IPS DF 6.9 (cell line): ENCODE measurements at regions not wholly inside any gene's neighbourhood (a gene's known extent, or its start where the extent isn't known, plus 50 kb on each side); places are given as distances from the start of the nearest gene placed in this dataset.

Source experiments
- DNase-seq: peaks from one replicate; pipeline ENCODE4 v3.0.0-alpha.2; 2013; ENCODE audit warnings: low read depth, low spot score
- H3K27ac ChIP-seq: one replicate; pipeline ENCODE4 v1.5.1; 2013; ENCODE audit warnings: low read length, control low read depth
- H3K27me3 ChIP-seq: 2 replicates; pipeline ENCODE4 v1.6.1; 2013; ENCODE audit warnings: mild to moderate bottlenecking, low read length; ENCODE audit not compliant: control insufficient read depth, insufficient read depth
- H3K36me3 ChIP-seq: 2 replicates; pipeline ENCODE4 v1.6.1; 2013; ENCODE audit warnings: low read length; ENCODE audit not compliant: control insufficient read depth, insufficient read depth
- H3K4me1 ChIP-seq: 2 replicates; pipeline ENCODE4 v1.6.1; 2013; ENCODE audit warnings: low read length; ENCODE audit not compliant: control insufficient read depth, insufficient read depth
- H3K4me3 ChIP-seq: 2 replicates; pipeline ENCODE4 v1.5.1; 2013; ENCODE audit warnings: mild to moderate bottlenecking, low read length
- H3K9me3 ChIP-seq: 2 replicates; pipeline ENCODE4 v1.6.1; 2013; ENCODE audit warnings: low read length, inconsistent platforms; ENCODE audit not compliant: control insufficient read depth, insufficient read depth
- WGBS: extraction: QIAGEN DNeasy Blood & Tissue Kit; methylation state at CpG from one replicate; pipeline ENCODE4 v1.1.7; 2013; ENCODE audit warnings: mixed read lengths, missing lambda C conversion rate; ENCODE audit not compliant: insufficient read length, insufficient coverage; 5-methylcytosine and 5-hydroxymethylcytosine counted together

- Histone ChIP-seq H3K4me1 (no peaks in the 10 kb centered on the region), H3K27ac (no peak overlapping the region), H3K36me3 (no peaks in the 10 kb centered on the region; the same call in 1 of the 2 replicates), H3K9me3 (peaks cover 3% of the 10 kb centered on the region; the same call in 1 of the 2 replicates), H3K27me3 (no peaks in the 10 kb centered on the region), H3K4me3 (no peak overlapping the region)
- no peak for DNase-seq
- no CpG with 5 or more reads among the region's 4 CpGs for WGBS
Observed at GRCh38 chr4:185862340-185862739, 50.3 kb upstream of the SORBS2 start.

- no peak overlapping the region for H3K4me3 ChIP-seq
- WGBS, result no CpG with 5 or more reads among the region's 1 CpG
Observed at GRCh38 chr4:185863946-185864345, 52.0 kb upstream of the SORBS2 start.

GRCh38 chr4:185865901-185866328, 53.9 kb upstream of the SORBS2 start:
- Histone ChIP-seq H3K36me3 (no peaks in the 10 kb centered on the region), H3K9me3 (no peaks in the 10 kb centered on the region), H3K27me3 (no peaks in the 10 kb centered on the region), H3K4me3 (no peak overlapping the region), H3K27ac (no peak overlapping the region), H3K4me1 (peaks cover 3% of the 10 kb centered on the region)
- DNase-seq, result no peak
- WGBS, result no CpG with 5 or more reads among the region's 4 CpGs

More at GRCh38 chr4:185863946-185864345, 52.0 kb upstream of the SORBS2 start:
- H3K4me1 ChIP-seq, result no peaks in the 10 kb centered on the region
- no peaks in the 10 kb centered on the region for H3K27me3 ChIP-seq
- no peaks in the 10 kb centered on the region for H3K9me3 ChIP-seq
- no peaks in the 10 kb centered on the region for H3K36me3 ChIP-seq
- no peak overlapping the region for H3K27ac ChIP-seq
- DNase-seq, result no peak

GRCh38 chr4:185867770-185868169, 55.8 kb upstream of the SORBS2 start:
- peaks cover 3% of the 10 kb centered on the region for H3K4me1 ChIP-seq
- no peaks in the 10 kb centered on the region for H3K36me3 ChIP-seq
- no peaks in the 10 kb centered on the region for H3K9me3 ChIP-seq
- H3K27ac ChIP-seq, result no peak overlapping the region
- DNase-seq, result no peak
- H3K27me3 ChIP-seq, result no peaks in the 10 kb centered on the region
- no CpG with 5 or more reads among the region's 3 CpGs for WGBS
- H3K4me3 ChIP-seq, result no peak overlapping the region

GRCh38 chr4:185868983-185869382, 57.0 kb upstream of the SORBS2 start:
- H3K4me3 ChIP-seq, result no peak overlapping the region
- no peak overlapping the region for H3K27ac ChIP-seq
- no peaks in the 10 kb centered on the region for H3K27me3 ChIP-seq
- H3K4me1 ChIP-seq, result peaks cover 3% of the 10 kb centered on the region
- no peaks in the 10 kb centered on the region for H3K9me3 ChIP-seq
- DNase-seq, result no peak
- H3K36me3 ChIP-seq, result no peaks in the 10 kb centered on the region
- whole genome bisulfite sequencing, result no CpG with 5 or more reads among the region's 3 CpGs

- H3K36me3 ChIP-seq, result no peaks in the 10 kb centered on the region
- no peak overlapping the region for H3K4me3 ChIP-seq
- H3K27me3 ChIP-seq, result no peaks in the 10 kb centered on the region
- no peak overlapping the region for H3K27ac ChIP-seq
- DNase-seq, result no peak
- no CpG with 5 or more reads among the region's 2 CpGs for WGBS
- H3K4me1 ChIP-seq, result peaks cover 3% of the 10 kb centered on the region
- H3K9me3 ChIP-seq, result no peaks in the 10 kb centered on the region
Observed at GRCh38 chr4:185869427-185869826, 57.4 kb upstream of the SORBS2 start.

- peaks cover 3% of the 10 kb centered on the region for H3K4me1 ChIP-seq
- no peaks in the 10 kb centered on the region for H3K36me3 ChIP-seq
- H3K27me3 ChIP-seq, result no peaks in the 10 kb centered on the region
- H3K27ac ChIP-seq, result no peak overlapping the region
- H3K4me3 ChIP-seq, result no peak overlapping the region
- WGBS, result no CpG with 5 or more reads among the region's 14 CpGs
- H3K9me3 ChIP-seq, result no peaks in the 10 kb centered on the region
- no peak for DNase-seq
Observed at GRCh38 chr4:185870366-185870765, 58.4 kb upstream of the SORBS2 start.

- H3K27ac ChIP-seq, result no peak overlapping the region
- no peaks in the 10 kb centered on the region for H3K27me3 ChIP-seq
- H3K36me3 ChIP-seq, result no peaks in the 10 kb centered on the region
- peaks cover 3% of the 10 kb centered on the region for H3K4me1 ChIP-seq
- no peak for DNase-seq
- no CpG with 5 or more reads among the region's 7 CpGs for WGBS
- H3K4me3 ChIP-seq, result no peak overlapping the region
- no peaks in the 10 kb centered on the region for H3K9me3 ChIP-seq
Observed at GRCh38 chr4:185872747-185873380, 60.9 kb upstream of the SORBS2 start.

GRCh38 chr4:185874516-185875230, 62.7 kb upstream of the SORBS2 start:
- H3K4me1 ChIP-seq, result no peaks in the 10 kb centered on the region
- H3K9me3 ChIP-seq, result no peaks in the 10 kb centered on the region
- no CpG with 5 or more reads among the region's 3 CpGs for WGBS
- no peaks in the 10 kb centered on the region for H3K36me3 ChIP-seq
- no peaks in the 10 kb centered on the region for H3K27me3 ChIP-seq
- H3K4me3 ChIP-seq, result no peak overlapping the region
- no peak overlapping the region for H3K27ac ChIP-seq
- DNase-seq, result no peak

GRCh38 chr4:185875316-185875907, 63.4 kb upstream of the SORBS2 start:
- H3K27ac ChIP-seq, result no peak overlapping the region
- H3K36me3 ChIP-seq, result no peaks in the 10 kb centered on the region
- H3K9me3 ChIP-seq, result no peaks in the 10 kb centered on the region
- H3K4me1 ChIP-seq, result no peaks in the 10 kb centered on the region
- H3K27me3 ChIP-seq, result no peaks in the 10 kb centered on the region
- no peak overlapping the region for H3K4me3 ChIP-seq
- WGBS, result no CpG with 5 or more reads among the region's 6 CpGs
- DNase-seq, result no peak
